GM23338 (cell line): ENCODE measurements at regions not wholly inside any gene's neighbourhood (a gene's known extent, or its start where the extent isn't known, plus 50 kb on each side); places are given as distances from the start of the nearest gene placed in this dataset.

Experiments used
- ATAC-seq: fragments of 200-7000 bp; cut with Tn5 transposase; 3 replicates; pipeline ENCODE4 v1.9.1; 2020
- DNase-seq: peaks from one replicate; pipeline ENCODE4 v3.0.0-alpha.2; 2015; ENCODE audit warnings: low spot score
- H2AFZ ChIP-seq: fragments of 200-600 bp; sonication (generic); 2 replicates; pipeline ENCODE4 v1.8.0; 2016; ENCODE audit warnings: antibody characterized with exemption, mild to moderate bottlenecking, moderate library complexity
- H3F3A ChIP-seq: fragments of 200-600 bp; sonication (generic); replicated peaks from 2 replicates; pipeline ENCODE4 v1.8.0; 2017; ENCODE audit warnings: antibody characterized with exemption, mixed run types, low read depth
- H3K27ac ChIP-seq: fragments of 200-600 bp; sonication (generic); 2 replicates; pipeline ENCODE4 v1.6.1; 2016; ENCODE audit warnings: low read depth
- H3K27me3 ChIP-seq: fragments of 200-600 bp; sonication (generic); 2 replicates; pipeline ENCODE4 v1.8.0; 2016; ENCODE audit warnings: mild to moderate bottlenecking, mixed run types, moderate library complexity; ENCODE audit not compliant: insufficient read depth
- H3K36me3 ChIP-seq: fragments of 200-600 bp; sonication (generic); 2 replicates; pipeline ENCODE4 v1.8.0; 2016; ENCODE audit warnings: mild to moderate bottlenecking; ENCODE audit not compliant: insufficient read depth
- H3K4me1 ChIP-seq: fragments of 200-600 bp; sonication (generic); 2 replicates; pipeline ENCODE4 v1.8.0; 2016; ENCODE audit warnings: mild to moderate bottlenecking, moderate library complexity; ENCODE audit not compliant: insufficient read depth
- H3K4me2 ChIP-seq: fragments of 200-600 bp; sonication (generic); 2 replicates; pipeline ENCODE4 v1.7.1; 2017; ENCODE audit warnings: mixed run types
- H3K4me3 ChIP-seq: fragments of 200-600 bp; sonication (generic); 2 replicates; pipeline ENCODE4 v1.6.1; 2016; ENCODE audit warnings: mixed run types
- H3K79me2 ChIP-seq: fragments of 200-600 bp; sonication (generic); replicated peaks from 2 replicates; pipeline ENCODE4 v1.8.0; 2017; ENCODE audit warnings: mild to moderate bottlenecking; ENCODE audit not compliant: insufficient read depth
- H3K9me2 ChIP-seq: fragments of 200-600 bp; sonication (generic); 2 replicates; pipeline ENCODE4 v1.8.0; 2017; ENCODE audit not compliant: insufficient read depth
- H4K20me1 ChIP-seq: fragments of 200-600 bp; sonication (generic); replicated peaks from 2 replicates; pipeline ENCODE4 v1.8.0; 2017; ENCODE audit warnings: mild to moderate bottlenecking; ENCODE audit not compliant: insufficient read depth
- H3K27ac Mint-ChIP-seq: 2 replicates; pipeline ENCODE4 v1.8.0; 2020; ENCODE audit warnings: inconsistent platforms, mild to moderate bottlenecking, moderate library complexity, mixed read lengths
- H3K27me3 Mint-ChIP-seq: 3 replicates; pipeline ENCODE4 v1.8.0; 2022; ENCODE audit warnings: low read depth, mild to moderate bottlenecking, moderate library complexity, mixed read lengths, inconsistent platforms; ENCODE audit not compliant: insufficient read depth, poor library complexity
- H3K36me3 Mint-ChIP-seq: 3 replicates; pipeline ENCODE4 v1.8.0; 2021; ENCODE audit warnings: low read depth, mild to moderate bottlenecking, inconsistent platforms, moderate library complexity, mixed read lengths
- H3K4me1 Mint-ChIP-seq: 3 replicates; pipeline ENCODE4 v1.8.0; 2020; ENCODE audit warnings: mild to moderate bottlenecking, inconsistent platforms, mixed read lengths
- H3K4me3 Mint-ChIP-seq: 3 replicates; pipeline ENCODE4 v1.8.0; 2021; ENCODE audit warnings: moderate library complexity, mild to moderate bottlenecking, inconsistent platforms, mixed read lengths
- H3K9me3 Mint-ChIP-seq: 3 replicates; pipeline ENCODE4 v1.8.0; 2020; ENCODE audit warnings: moderate library complexity, mild to moderate bottlenecking, inconsistent platforms, mixed read lengths
- CREB1 ChIP-seq: fragments of 250-450 bp; sonication (Bioruptor Pico); IDR thresholded peaks from 2 replicates; pipeline ENCODE4 v1.5.0; 2020; ENCODE audit warnings: low read depth, mild to moderate bottlenecking, moderate library complexity
- EZH2 ChIP-seq: fragments of 200-600 bp; sonication (generic); IDR thresholded peaks from one replicate; pipeline ENCODE4 v1.8.0; 2017; ENCODE audit warnings: antibody characterized with exemption, mild to moderate bottlenecking, low read depth; ENCODE audit not compliant: unreplicated experiment
- EZH2phosphoT487 ChIP-seq: fragments of 200-600 bp; sonication (generic); IDR thresholded peaks from one replicate; pipeline ENCODE4 v1.8.1; 2018; ENCODE audit warnings: antibody characterized with exemption; ENCODE audit not compliant: unreplicated experiment
- JUNB ChIP-seq: IDR thresholded peaks from one replicate; pipeline ENCODE4 v1.6.1; 2016; ENCODE audit warnings: antibody characterized with exemption; ENCODE audit not compliant: unreplicated experiment
- NANOG ChIP-seq: IDR thresholded peaks from 2 replicates; pipeline ENCODE4 v1.6.1; 2016; ENCODE audit warnings: antibody characterized with exemption, borderline replicate concordance
- POLR2AphosphoS5 ChIP-seq: IDR thresholded peaks from 2 replicates; pipeline ENCODE4 v1.6.1; 2016; ENCODE audit warnings: antibody characterized with exemption, low read depth
- STAT1 ChIP-seq: IDR thresholded peaks from one replicate; pipeline ENCODE4 v1.6.1; 2016; ENCODE audit warnings: antibody characterized with exemption; ENCODE audit not compliant: unreplicated experiment
- ZNF114 ChIP-seq: fragments of 250-450 bp; sonication (Bioruptor Pico); IDR thresholded peaks from 2 replicates; pipeline ENCODE4 v1.5.0; 2020; ENCODE audit warnings: mild to moderate bottlenecking, moderate library complexity
- ZNF331 ChIP-seq: fragments of 250-450 bp; sonication (Bioruptor Pico); IDR thresholded peaks from 2 replicates; pipeline ENCODE4 v1.5.0; 2020; ENCODE audit warnings: low read depth, mild to moderate bottlenecking, moderate library complexity
- TF ChIP-seq, protein P1 (sequence below): fragments of 250-450 bp; sonication (Bioruptor Pico); IDR thresholded peaks from 2 replicates; pipeline ENCODE4 v1.5.0; 2020; ENCODE audit warnings: mild to moderate bottlenecking, moderate library complexity
- TF ChIP-seq, protein P2 (sequence below), 2 experiments: fragments of 200-600 bp in 1 of 2; sonication (generic) in 1 of 2; conservative IDR thresholded peaks; 2 replicates each; pipeline versions ENCODE4 v1.5.1 to v1.6.1; 2016 to 2017; ENCODE audit warnings: antibody characterized with exemption in 2 of 2, low read depth in 2 of 2, mild to moderate bottlenecking in 2 of 2, moderate library complexity in 1 of 2
- TF ChIP-seq, protein P3 (sequence below): IDR thresholded peaks from one replicate; pipeline ENCODE4 v1.6.1; 2018; ENCODE audit warnings: antibody characterized with exemption; ENCODE audit not compliant: unreplicated experiment
- TF ChIP-seq, protein P4 (sequence below): IDR thresholded peaks from 2 replicates; pipeline ENCODE4 v1.6.1; 2016; ENCODE audit warnings: antibody characterized with exemption

DNA sequence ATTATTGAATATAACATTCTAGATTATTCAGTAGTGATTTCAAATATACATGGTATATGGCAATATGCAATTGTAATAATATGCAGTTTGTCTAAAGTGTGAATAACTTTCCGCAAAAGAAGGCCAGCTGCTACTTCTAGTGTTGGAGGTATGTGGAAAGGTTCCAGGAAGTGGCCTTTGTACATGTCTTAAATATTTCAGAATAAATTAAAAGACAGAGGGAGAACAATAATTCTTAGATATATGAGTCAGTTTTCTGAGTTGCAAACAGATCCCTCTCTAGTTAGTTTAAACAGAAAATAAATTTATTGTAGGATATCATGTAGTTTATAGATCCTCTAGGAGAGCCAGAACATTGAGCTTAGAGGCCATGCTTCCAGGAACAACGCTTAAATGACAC is 210.8 kb upstream of the ELL2 start:
- H3K9me2 ChIP-seq = no peaks in the 10 kb centered on the region; the same call in 1 of the 2 replicates
- H3K4me1 ChIP-seq = no peaks in the 10 kb centered on the region
- H2AFZ ChIP-seq = no peak overlapping the region
- no peaks in the 10 kb centered on the region; the same call in 2 of the 3 replicates for H3K9me3 Mint-ChIP-seq
- H3K36me3 ChIP-seq = no peaks in the 10 kb centered on the region
- no peaks in the 10 kb centered on the region for H3K36me3 Mint-ChIP-seq
- TF ChIP-seq CREB1 (CRISPR knock-in tag) = no peak
- no peak for TF ChIP-seq STAT1
- no peak for TF ChIP-seq ZNF331 (CRISPR knock-in tag)
- no peak for TF ChIP-seq NANOG
- no peak for TF ChIP-seq POLR2AphosphoS5
- TF ChIP-seq, protein P1, sequence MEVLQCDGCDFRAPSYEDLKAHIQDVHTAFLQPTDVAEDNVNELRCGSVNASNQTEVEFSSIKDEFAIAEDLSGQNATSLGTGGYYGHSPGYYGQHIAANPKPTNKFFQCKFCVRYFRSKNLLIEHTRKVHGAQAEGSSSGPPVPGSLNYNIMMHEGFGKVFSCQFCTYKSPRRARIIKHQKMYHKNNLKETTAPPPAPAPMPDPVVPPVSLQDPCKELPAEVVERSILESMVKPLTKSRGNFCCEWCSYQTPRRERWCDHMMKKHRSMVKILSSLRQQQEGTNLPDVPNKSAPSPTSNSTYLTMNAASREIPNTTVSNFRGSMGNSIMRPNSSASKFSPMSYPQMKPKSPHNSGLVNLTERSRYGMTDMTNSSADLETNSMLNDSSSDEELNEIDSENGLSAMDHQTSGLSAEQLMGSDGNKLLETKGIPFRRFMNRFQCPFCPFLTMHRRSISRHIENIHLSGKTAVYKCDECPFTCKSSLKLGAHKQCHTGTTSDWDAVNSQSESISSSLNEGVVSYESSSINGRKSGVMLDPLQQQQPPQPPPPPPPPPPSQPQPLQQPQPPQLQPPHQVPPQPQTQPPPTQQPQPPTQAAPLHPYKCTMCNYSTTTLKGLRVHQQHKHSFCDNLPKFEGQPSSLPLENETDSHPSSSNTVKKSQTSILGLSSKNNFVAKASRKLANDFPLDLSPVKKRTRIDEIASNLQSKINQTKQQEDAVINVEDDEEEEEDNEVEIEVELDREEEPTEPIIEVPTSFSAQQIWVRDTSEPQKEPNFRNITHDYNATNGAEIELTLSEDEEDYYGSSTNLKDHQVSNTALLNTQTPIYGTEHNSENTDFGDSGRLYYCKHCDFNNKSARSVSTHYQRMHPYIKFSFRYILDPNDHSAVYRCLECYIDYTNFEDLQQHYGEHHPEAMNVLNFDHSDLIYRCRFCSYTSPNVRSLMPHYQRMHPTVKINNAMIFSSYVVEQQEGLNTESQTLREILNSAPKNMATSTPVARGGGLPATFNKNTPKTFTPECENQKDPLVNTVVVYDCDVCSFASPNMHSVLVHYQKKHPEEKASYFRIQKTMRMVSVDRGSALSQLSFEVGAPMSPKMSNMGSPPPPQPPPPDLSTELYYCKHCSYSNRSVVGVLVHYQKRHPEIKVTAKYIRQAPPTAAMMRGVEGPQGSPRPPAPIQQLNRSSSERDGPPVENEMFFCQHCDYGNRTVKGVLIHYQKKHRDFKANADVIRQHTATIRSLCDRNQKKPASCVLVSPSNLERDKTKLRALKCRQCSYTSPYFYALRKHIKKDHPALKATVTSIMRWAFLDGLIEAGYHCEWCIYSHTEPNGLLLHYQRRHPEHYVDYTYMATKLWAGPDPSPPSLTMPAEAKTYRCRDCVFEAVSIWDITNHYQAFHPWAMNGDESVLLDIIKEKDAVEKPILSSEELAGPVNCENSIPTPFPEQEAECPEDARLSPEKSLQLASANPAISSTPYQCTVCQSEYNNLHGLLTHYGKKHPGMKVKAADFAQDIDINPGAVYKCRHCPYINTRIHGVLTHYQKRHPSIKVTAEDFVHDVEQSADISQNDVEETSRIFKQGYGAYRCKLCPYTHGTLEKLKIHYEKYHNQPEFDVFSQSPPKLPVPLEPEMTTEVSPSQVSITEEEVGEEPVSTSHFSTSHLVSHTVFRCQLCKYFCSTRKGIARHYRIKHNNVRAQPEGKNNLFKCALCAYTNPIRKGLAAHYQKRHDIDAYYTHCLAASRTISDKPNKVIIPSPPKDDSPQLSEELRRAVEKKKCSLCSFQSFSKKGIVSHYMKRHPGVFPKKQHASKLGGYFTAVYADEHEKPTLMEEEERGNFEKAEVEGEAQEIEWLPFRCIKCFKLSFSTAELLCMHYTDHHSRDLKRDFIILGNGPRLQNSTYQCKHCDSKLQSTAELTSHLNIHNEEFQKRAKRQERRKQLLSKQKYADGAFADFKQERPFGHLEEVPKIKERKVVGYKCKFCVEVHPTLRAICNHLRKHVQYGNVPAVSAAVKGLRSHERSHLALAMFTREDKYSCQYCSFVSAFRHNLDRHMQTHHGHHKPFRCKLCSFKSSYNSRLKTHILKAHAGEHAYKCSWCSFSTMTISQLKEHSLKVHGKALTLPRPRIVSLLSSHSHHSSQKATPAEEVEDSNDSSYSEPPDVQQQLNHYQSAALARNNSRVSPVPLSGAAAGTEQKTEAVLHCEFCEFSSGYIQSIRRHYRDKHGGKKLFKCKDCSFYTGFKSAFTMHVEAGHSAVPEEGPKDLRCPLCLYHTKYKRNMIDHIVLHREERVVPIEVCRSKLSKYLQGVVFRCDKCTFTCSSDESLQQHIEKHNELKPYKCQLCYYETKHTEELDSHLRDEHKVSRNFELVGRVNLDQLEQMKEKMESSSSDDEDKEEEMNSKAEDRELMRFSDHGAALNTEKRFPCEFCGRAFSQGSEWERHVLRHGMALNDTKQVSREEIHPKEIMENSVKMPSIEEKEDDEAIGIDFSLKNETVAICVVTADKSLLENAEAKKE = no peak
- TF ChIP-seq, protein P2, sequence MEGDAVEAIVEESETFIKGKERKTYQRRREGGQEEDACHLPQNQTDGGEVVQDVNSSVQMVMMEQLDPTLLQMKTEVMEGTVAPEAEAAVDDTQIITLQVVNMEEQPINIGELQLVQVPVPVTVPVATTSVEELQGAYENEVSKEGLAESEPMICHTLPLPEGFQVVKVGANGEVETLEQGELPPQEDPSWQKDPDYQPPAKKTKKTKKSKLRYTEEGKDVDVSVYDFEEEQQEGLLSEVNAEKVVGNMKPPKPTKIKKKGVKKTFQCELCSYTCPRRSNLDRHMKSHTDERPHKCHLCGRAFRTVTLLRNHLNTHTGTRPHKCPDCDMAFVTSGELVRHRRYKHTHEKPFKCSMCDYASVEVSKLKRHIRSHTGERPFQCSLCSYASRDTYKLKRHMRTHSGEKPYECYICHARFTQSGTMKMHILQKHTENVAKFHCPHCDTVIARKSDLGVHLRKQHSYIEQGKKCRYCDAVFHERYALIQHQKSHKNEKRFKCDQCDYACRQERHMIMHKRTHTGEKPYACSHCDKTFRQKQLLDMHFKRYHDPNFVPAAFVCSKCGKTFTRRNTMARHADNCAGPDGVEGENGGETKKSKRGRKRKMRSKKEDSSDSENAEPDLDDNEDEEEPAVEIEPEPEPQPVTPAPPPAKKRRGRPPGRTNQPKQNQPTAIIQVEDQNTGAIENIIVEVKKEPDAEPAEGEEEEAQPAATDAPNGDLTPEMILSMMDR (conservative IDR thresholded peaks at IDR 0.05; ENCODE audit: low read depth in 2 of 2) = no peak
- TF ChIP-seq JUNB = no peak
- TF ChIP-seq EZH2 = no peak
- TF ChIP-seq, protein P3, sequence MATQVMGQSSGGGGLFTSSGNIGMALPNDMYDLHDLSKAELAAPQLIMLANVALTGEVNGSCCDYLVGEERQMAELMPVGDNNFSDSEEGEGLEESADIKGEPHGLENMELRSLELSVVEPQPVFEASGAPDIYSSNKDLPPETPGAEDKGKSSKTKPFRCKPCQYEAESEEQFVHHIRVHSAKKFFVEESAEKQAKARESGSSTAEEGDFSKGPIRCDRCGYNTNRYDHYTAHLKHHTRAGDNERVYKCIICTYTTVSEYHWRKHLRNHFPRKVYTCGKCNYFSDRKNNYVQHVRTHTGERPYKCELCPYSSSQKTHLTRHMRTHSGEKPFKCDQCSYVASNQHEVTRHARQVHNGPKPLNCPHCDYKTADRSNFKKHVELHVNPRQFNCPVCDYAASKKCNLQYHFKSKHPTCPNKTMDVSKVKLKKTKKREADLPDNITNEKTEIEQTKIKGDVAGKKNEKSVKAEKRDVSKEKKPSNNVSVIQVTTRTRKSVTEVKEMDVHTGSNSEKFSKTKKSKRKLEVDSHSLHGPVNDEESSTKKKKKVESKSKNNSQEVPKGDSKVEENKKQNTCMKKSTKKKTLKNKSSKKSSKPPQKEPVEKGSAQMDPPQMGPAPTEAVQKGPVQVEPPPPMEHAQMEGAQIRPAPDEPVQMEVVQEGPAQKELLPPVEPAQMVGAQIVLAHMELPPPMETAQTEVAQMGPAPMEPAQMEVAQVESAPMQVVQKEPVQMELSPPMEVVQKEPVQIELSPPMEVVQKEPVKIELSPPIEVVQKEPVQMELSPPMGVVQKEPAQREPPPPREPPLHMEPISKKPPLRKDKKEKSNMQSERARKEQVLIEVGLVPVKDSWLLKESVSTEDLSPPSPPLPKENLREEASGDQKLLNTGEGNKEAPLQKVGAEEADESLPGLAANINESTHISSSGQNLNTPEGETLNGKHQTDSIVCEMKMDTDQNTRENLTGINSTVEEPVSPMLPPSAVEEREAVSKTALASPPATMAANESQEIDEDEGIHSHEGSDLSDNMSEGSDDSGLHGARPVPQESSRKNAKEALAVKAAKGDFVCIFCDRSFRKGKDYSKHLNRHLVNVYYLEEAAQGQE = no peak
- no peak for TF ChIP-seq EZH2phosphoT487
- TF ChIP-seq ZNF114 = no peak
- TF ChIP-seq, protein P4, sequence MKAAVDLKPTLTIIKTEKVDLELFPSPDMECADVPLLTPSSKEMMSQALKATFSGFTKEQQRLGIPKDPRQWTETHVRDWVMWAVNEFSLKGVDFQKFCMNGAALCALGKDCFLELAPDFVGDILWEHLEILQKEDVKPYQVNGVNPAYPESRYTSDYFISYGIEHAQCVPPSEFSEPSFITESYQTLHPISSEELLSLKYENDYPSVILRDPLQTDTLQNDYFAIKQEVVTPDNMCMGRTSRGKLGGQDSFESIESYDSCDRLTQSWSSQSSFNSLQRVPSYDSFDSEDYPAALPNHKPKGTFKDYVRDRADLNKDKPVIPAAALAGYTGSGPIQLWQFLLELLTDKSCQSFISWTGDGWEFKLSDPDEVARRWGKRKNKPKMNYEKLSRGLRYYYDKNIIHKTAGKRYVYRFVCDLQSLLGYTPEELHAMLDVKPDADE = no peak
- H3K4me1 Mint-ChIP-seq = peaks cover 3% of the 10 kb centered on the region
- no peaks in the 10 kb centered on the region for H3K27me3 Mint-ChIP-seq
- no peaks in the 10 kb centered on the region for H3K79me2 ChIP-seq
- H3K27me3 ChIP-seq = no peaks in the 10 kb centered on the region
- H3K27ac ChIP-seq = no peak overlapping the region
- H3F3A ChIP-seq = no peaks in the 10 kb centered on the region
- ATAC-seq (no peak), DNase-seq (no peak)
- no peak overlapping the region for H3K4me2 ChIP-seq
- no peaks in the 10 kb centered on the region for H4K20me1 ChIP-seq
- no peak overlapping the region for H3K27ac Mint-ChIP-seq
- H3K4me3 ChIP-seq = no peak overlapping the region
- H3K4me3 Mint-ChIP-seq = no peak overlapping the region
